PC-9 (cell line): ENCODE measurements at regions not wholly inside any gene's neighbourhood (a gene's known extent, or its start where the extent isn't known, plus 50 kb on each side); places are given as distances from the start of the nearest gene placed in this dataset.

Experiments
- BruUV-seq: library from RNA; stranded (reverse); fragments of 400-500 nt; replicated peaks from 2 replicates; lab custom pipeline; 2021; lab: Mats Ljungman, UMichigan
- CTCF ChIA-PET: fragments of 300-600 bp; sonication (Branson Sonifier 250); formaldehyde crosslinking; loops from one replicate; lab custom pipeline; 2022; ENCODE audit warnings: antibody characterized with exemption; lab: Charles Lee
- POLR2A ChIA-PET: fragments of 300-600 bp; sonication (Branson Sonifier 250); formaldehyde crosslinking; loops from one replicate; lab custom pipeline; 2022; ENCODE audit warnings: antibody characterized with exemption; ENCODE audit not compliant: unreplicated experiment; lab: Charles Lee
- DNase-seq, 2 experiments: peaks; one replicate each; pipeline versions ENCODE4 v3.0.0 to v3.0.0-alpha.2; 2015 to 2022; ENCODE audit warnings: mixed read lengths in 1 of 2
- H2AFZ ChIP-seq: fragments of 200-600 bp; sonication (generic); 2 replicates; pipeline ENCODE4 v1.8.1; 2017; ENCODE audit warnings: antibody characterized with exemption
- H3F3A ChIP-seq: fragments of 200-600 bp; sonication (generic); 2 replicates; pipeline ENCODE4 v1.8.1; 2017; ENCODE audit warnings: antibody characterized with exemption, mild to moderate bottlenecking, low read depth; ENCODE audit not compliant: insufficient read depth
- H3K27ac ChIP-seq: fragments of 200-600 bp; sonication (generic); 2 replicates; pipeline ENCODE4 v1.6.1; 2016; ENCODE audit warnings: mixed run types
- H3K27me3 ChIP-seq: fragments of 200-600 bp; sonication (generic); 2 replicates; pipeline ENCODE4 v1.6.1; 2016; ENCODE audit warnings: low read depth, mixed run types; ENCODE audit not compliant: insufficient read depth
- H3K36me3 ChIP-seq: fragments of 200-600 bp; sonication (generic); 2 replicates; pipeline ENCODE4 v1.6.1; 2016; ENCODE audit warnings: low read depth, mixed run types
- H3K4me1 ChIP-seq: fragments of 200-600 bp; sonication (generic); replicated peaks from 2 replicates; pipeline ENCODE4 v1.6.1; 2016; ENCODE audit warnings: mixed run types; ENCODE audit not compliant: insufficient read depth
- H3K4me2 ChIP-seq: fragments of 200-600 bp; sonication (generic); 2 replicates; pipeline ENCODE4 v1.6.1; 2017; ENCODE audit warnings: mixed run types
- H3K4me3 ChIP-seq: fragments of 200-600 bp; sonication (generic); 2 replicates; pipeline ENCODE4 v1.6.1; 2016; ENCODE audit warnings: mixed run types
- H3K79me2 ChIP-seq: fragments of 200-600 bp; sonication (generic); 2 replicates; pipeline ENCODE4 v1.6.1; 2017; ENCODE audit warnings: low read depth, mixed run types
- H3K9me2 ChIP-seq: fragments of 200-600 bp; sonication (generic); 2 replicates; pipeline ENCODE4 v1.8.1; 2017; ENCODE audit warnings: mild to moderate bottlenecking; ENCODE audit not compliant: insufficient read depth
- H3K9me3 ChIP-seq: fragments of 200-600 bp; sonication (generic); 2 replicates; pipeline ENCODE4 v1.8.1; 2016; ENCODE audit warnings: low read depth; ENCODE audit not compliant: insufficient read depth
- H4K20me1 ChIP-seq: fragments of 200-600 bp; sonication (generic); 2 replicates; pipeline ENCODE4 v1.8.1; 2017; ENCODE audit not compliant: insufficient read depth
- EZH2 ChIP-seq: fragments of 200-600 bp; sonication (generic); IDR thresholded peaks from 2 replicates; pipeline ENCODE4 v1.8.0; 2017; ENCODE audit warnings: antibody characterized with exemption, low read depth
- intact Hi-C: fragments of 100-400 bp; cut with micrococcal nuclease; formaldehyde crosslinking; loops from one replicate; pipeline ENCODE4 v1.10.0; 2022; ENCODE audit not compliant: unreplicated experiment
- TF ChIP-seq, protein P1 (sequence below): fragments of 200-600 bp; sonication (generic); conservative IDR thresholded peaks from 2 replicates; pipeline ENCODE4 v1.6.1; 2017; ENCODE audit warnings: mixed run types, antibody characterized with exemption, mild to moderate bottlenecking, moderate library complexity

DNA sequence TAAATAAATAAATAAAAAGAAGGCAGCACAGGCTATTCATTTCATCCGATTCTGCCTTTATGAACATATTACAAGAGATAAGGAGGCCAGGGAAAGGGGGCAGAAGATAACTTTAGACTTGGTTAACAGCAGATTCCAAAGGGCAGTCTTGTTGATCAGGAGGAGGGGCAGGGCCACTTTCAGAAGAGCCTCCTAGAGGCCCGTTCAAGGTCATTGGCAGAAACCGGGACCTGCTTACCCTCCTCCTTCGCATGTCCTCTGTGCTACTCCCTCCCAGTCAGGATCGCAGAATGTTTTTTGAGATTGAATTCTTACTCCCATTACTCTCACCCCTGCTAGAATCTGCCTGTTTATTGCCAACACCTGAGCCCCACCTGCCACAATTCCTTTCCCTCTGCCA is 217.0 kb upstream of the IPO5 start:
- Histone ChIP-seq H4K20me1 (no peaks in the 10 kb centered on the region), H2AFZ (no peak overlapping the region), H3K27ac (no peak overlapping the region), H3K9me3 (no peaks in the 10 kb centered on the region), H3K9me2 (no peaks in the 10 kb centered on the region), H3K4me2 (no peak overlapping the region), H3K79me2 (no peaks in the 10 kb centered on the region), H3K27me3 (peaks cover 18% of the 10 kb centered on the region; the same call in 1 of the 2 replicates), H3K36me3 (no peaks in the 10 kb centered on the region), H3K4me1 (no peaks in the 10 kb centered on the region), H3F3A (no peaks in the 10 kb centered on the region), H3K4me3 (no peak overlapping the region)
- CTCF ChIA-PET: no interaction called here
- DNase-seq: no peak
- TF ChIP-seq, protein P1, sequence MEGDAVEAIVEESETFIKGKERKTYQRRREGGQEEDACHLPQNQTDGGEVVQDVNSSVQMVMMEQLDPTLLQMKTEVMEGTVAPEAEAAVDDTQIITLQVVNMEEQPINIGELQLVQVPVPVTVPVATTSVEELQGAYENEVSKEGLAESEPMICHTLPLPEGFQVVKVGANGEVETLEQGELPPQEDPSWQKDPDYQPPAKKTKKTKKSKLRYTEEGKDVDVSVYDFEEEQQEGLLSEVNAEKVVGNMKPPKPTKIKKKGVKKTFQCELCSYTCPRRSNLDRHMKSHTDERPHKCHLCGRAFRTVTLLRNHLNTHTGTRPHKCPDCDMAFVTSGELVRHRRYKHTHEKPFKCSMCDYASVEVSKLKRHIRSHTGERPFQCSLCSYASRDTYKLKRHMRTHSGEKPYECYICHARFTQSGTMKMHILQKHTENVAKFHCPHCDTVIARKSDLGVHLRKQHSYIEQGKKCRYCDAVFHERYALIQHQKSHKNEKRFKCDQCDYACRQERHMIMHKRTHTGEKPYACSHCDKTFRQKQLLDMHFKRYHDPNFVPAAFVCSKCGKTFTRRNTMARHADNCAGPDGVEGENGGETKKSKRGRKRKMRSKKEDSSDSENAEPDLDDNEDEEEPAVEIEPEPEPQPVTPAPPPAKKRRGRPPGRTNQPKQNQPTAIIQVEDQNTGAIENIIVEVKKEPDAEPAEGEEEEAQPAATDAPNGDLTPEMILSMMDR: no peak
- TF ChIP-seq EZH2: no peak
- POLR2A ChIA-PET: no interaction called here
- intact Hi-C loops: no loop called here
- BruUV-seq: no TSS peak

DNA sequence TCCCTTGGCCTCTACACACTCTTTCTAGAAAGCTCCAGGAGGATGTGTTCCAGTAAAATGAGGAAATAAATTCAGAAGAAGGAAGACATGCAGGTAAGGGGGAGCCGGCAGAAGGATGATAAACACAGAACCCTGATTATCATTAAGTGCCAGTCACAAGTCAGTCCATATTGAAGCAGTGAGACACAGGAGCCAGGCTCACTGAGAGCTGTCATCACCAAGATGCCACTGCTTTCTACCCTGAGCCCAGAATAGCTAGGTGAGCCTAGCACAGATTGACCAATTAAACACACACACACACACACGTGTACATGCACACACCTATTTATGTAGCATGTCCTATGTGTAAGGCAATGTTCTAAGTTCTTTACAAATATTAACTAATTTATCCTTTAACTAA is 211.4 kb upstream of the IPO5 start:
- TF ChIP-seq, protein P1: no peak
- no peak for TF ChIP-seq EZH2
- DNase-seq: no peak
- no peak overlapping the region for H3K4me3 ChIP-seq
- no peaks in the 10 kb centered on the region for H3K9me3 ChIP-seq
- H2AFZ ChIP-seq: no peak overlapping the region
- no peaks in the 10 kb centered on the region for H4K20me1 ChIP-seq
- intact Hi-C loops: no loop called here
- H3K36me3 ChIP-seq: no peaks in the 10 kb centered on the region
- H3K79me2 ChIP-seq: no peaks in the 10 kb centered on the region
- no TSS peak for BruUV-seq
- no peak overlapping the region for H3K27ac ChIP-seq
- no peaks in the 10 kb centered on the region for H3K9me2 ChIP-seq
- no peak overlapping the region for H3K4me2 ChIP-seq
- peaks cover 11% of the 10 kb centered on the region; the same call in 1 of the 2 replicates for H3K27me3 ChIP-seq
- no peaks in the 10 kb centered on the region for H3K4me1 ChIP-seq
- H3F3A ChIP-seq: no peaks in the 10 kb centered on the region
- CTCF ChIA-PET: no interaction called here
- POLR2A ChIA-PET: no interaction called here

DNA sequence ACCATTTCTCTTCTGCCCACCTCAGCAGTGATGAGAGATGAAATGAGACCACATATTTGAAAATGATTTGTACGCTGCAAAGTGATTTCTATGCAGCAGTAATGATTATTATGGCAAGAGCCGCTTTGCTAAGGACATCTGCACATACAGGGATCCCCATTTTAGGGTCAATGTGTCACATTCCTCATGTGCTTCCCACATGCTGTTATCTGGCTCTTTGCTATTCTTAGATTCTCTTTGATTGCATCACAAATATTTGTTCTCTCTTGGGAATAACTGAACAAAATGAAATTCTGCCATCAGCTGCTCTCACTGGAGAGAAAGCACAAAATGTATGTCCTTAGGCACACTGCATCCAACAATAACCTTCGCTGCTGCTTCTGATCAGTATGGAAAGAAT is 209.5 kb upstream of the IPO5 start:
- Histone ChIP-seq H3K9me2 (no peaks in the 10 kb centered on the region), H3F3A (no peaks in the 10 kb centered on the region), H3K27me3 (no peaks in the 10 kb centered on the region), H2AFZ (no peak overlapping the region), H3K4me2 (no peak overlapping the region), H3K27ac (no peak overlapping the region), H3K79me2 (no peaks in the 10 kb centered on the region), H3K4me3 (no peak overlapping the region), H4K20me1 (no peaks in the 10 kb centered on the region), H3K36me3 (no peaks in the 10 kb centered on the region), H3K9me3 (no peaks in the 10 kb centered on the region), H3K4me1 (no peaks in the 10 kb centered on the region)
- intact Hi-C loops: no loop called here
- DNase-seq: no peak
- ChIA-PET POLR2A (no interaction called here), CTCF (no interaction called here)
- TF ChIP-seq, protein P1: no peak
- no peak for TF ChIP-seq EZH2
- no TSS peak for BruUV-seq
